MCF 10A (cell line): ENCODE measurements at regions not wholly inside any gene's neighbourhood (a gene's known extent, or its start where the extent isn't known, plus 50 kb on each side); places are given as distances from the start of the nearest gene placed in this dataset.

Experiments used
- BruUV-seq: library from RNA; stranded (reverse); fragments of 400-500 nt; replicated peaks from 2 replicates; lab custom pipeline; 2021; lab: Mats Ljungman, UMichigan
- CTCF ChIA-PET: fragments of 300-600 bp; sonication (Branson Sonifier 250); formaldehyde crosslinking; extraction: SDS; loops from one replicate; lab custom pipeline; 2021; ENCODE audit warnings: antibody characterized with exemption, inconsistent platforms; lab: Yijun Ruan, JAX
- POLR2A ChIA-PET: fragments of 300-600, 350-650 bp; sonication (Branson Sonifier 250); formaldehyde crosslinking; extraction: SDS; loops from one replicate; lab custom pipeline; 2020; ENCODE audit warnings: antibody characterized with exemption, inconsistent platforms; lab: Yijun Ruan, JAX
- DNase-seq: peaks from one replicate; pipeline ENCODE4 v3.0.0-alpha.2; 2018; ENCODE audit not compliant: unreplicated experiment
- H3K27ac Mint-ChIP-seq: one replicate; pipeline ENCODE4 v1.8.0; 2022; ENCODE audit warnings: mild to moderate bottlenecking, low read depth, mixed read lengths; ENCODE audit not compliant: unreplicated experiment
- H3K27me3 Mint-ChIP-seq: one replicate; pipeline ENCODE4 v1.8.0; 2022; ENCODE audit warnings: mixed read lengths; ENCODE audit not compliant: insufficient read depth, unreplicated experiment
- H3K36me3 Mint-ChIP-seq: one replicate; pipeline ENCODE4 v1.8.0; 2022; ENCODE audit warnings: mild to moderate bottlenecking, moderate library complexity, mixed read lengths; ENCODE audit not compliant: insufficient read depth, unreplicated experiment
- H3K4me1 Mint-ChIP-seq: one replicate; pipeline ENCODE4 v1.8.0; 2022; ENCODE audit warnings: mixed read lengths; ENCODE audit not compliant: insufficient read depth, unreplicated experiment
- H3K4me3 Mint-ChIP-seq: one replicate; pipeline ENCODE4 v1.8.0; 2022; ENCODE audit warnings: mild to moderate bottlenecking, moderate library complexity, mixed read lengths; ENCODE audit not compliant: unreplicated experiment
- H3K9me3 Mint-ChIP-seq: one replicate; pipeline ENCODE4 v1.8.0; 2022; ENCODE audit warnings: mixed read lengths; ENCODE audit not compliant: unreplicated experiment
- intact Hi-C: fragments of 100-400 bp; cut with micrococcal nuclease; formaldehyde crosslinking; loops from 2 replicates; pipeline ENCODE4 v1.14.1; 2022
- TF ChIP-seq, protein P1 (sequence below): fragments of 200-600 bp; IDR thresholded peaks from one replicate; pipeline ENCODE4 v1.8.0; 2022; ENCODE audit warnings: antibody characterized with exemption, mild to moderate bottlenecking; ENCODE audit not compliant: unreplicated experiment

DNA sequence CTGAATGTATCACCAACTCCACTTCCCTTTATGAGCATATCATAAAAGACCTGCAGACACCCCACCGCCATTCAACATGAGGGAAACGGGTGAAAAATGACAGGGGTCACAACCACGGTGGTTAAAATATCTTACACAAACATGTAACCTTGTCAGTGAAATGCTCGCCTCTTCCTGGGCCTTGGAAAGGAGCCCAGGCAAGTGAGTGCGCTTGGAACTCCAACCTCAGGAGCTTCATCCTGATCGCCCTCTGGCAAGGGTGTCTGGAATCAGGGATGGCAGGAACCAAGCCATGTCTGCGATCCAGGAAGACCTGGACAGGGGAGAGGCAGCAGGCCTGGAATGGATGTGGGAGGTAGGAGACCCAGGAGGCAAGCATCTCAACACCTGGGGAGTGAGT, 282.7 kb downstream of the GAS1 start:
- H3K27me3 Mint-ChIP-seq: no peaks in the 10 kb centered on the region
- no TSS peak for BruUV-seq

DNA sequence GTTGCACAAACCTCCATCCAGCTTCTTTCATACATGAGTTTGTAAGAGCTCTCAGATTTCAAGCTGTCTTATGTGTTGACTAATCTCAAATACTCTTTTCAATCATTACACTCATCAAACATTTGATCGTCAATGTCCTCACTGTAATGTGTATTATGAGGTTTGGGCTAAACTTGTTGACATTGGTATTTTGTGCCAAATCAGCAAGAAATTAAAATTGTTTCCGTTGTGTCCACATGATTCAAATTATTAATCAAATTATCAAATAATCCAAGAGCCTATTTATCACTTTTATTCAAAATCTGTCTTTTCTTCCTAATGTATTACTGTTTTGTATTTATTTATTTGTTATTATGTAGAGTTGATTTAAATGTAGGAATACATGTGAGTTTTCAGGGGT, 283.4 kb downstream of the GAS1 start:
- intact Hi-C loops: no loop called here
- CTCF ChIA-PET: interaction anchor here (1.0 kb wide), 1 partner anchor 144 kb away, joined by 3 read pairs; no protein-coding TSS in a partner anchor

More for the DNA sequence above, 282.7 kb downstream of the GAS1 start:
- ChIA-PET POLR2A (no interaction called here), CTCF (interaction anchor here (1.0 kb wide), 1 partner anchor 144 kb away, joined by 3 read pairs; no protein-coding TSS in a partner anchor)
- intact Hi-C loops: no loop called here
- Mint-ChIP-seq H3K36me3 (no peaks in the 10 kb centered on the region), H3K4me1 (peaks cover 10% of the 10 kb centered on the region), H3K9me3 (no peaks in the 10 kb centered on the region), H3K4me3 (no peak overlapping the region), H3K27ac (no peak overlapping the region)
- no peak for DNase-seq
- TF ChIP-seq, protein P1, sequence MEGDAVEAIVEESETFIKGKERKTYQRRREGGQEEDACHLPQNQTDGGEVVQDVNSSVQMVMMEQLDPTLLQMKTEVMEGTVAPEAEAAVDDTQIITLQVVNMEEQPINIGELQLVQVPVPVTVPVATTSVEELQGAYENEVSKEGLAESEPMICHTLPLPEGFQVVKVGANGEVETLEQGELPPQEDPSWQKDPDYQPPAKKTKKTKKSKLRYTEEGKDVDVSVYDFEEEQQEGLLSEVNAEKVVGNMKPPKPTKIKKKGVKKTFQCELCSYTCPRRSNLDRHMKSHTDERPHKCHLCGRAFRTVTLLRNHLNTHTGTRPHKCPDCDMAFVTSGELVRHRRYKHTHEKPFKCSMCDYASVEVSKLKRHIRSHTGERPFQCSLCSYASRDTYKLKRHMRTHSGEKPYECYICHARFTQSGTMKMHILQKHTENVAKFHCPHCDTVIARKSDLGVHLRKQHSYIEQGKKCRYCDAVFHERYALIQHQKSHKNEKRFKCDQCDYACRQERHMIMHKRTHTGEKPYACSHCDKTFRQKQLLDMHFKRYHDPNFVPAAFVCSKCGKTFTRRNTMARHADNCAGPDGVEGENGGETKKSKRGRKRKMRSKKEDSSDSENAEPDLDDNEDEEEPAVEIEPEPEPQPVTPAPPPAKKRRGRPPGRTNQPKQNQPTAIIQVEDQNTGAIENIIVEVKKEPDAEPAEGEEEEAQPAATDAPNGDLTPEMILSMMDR: no peak

DNA sequence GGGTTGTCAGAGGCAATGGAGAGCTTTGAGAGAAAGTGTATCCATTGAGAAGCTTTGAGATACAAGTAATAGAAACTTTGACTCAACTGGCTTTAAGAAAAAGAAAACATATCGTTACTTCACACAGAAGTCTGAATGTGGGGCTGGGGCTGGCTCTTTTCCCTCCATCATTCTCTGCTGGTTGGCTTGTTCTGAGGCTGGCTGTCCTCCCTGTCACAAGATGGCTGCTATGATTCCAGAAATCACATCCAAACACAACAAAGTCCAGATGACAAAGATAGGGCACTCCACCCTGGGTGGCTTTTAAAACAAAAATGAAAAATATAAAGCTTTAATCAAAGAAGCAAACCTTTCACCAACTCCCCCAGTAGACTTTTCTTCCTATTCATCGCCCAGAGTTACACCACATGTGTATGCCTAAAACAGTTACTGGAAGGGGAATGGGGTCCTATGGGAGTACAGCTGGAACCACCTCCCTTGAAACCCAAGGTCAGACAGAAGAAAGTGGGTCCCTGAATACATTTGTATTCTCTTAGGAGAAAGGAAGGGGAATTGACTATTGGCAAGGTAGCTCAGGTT, 284.3 kb downstream of the GAS1 start:
- H3K9me3 Mint-ChIP-seq: no peaks in the 10 kb centered on the region
- CTCF ChIA-PET: no interaction called here
- no peak for DNase-seq
- no peak overlapping the region for H3K27ac Mint-ChIP-seq
- no peaks in the 10 kb centered on the region for H3K27me3 Mint-ChIP-seq
- no peaks in the 10 kb centered on the region for H3K36me3 Mint-ChIP-seq
- BruUV-seq: no TSS peak
- POLR2A ChIA-PET: interaction anchor here (1.1 to 1.3 kb wide), 2 partner anchors 12 to 69 kb away, joined by 4 to 9 read pairs; no protein-coding TSS in a partner anchor
- peaks cover 10% of the 10 kb centered on the region for H3K4me1 Mint-ChIP-seq
- TF ChIP-seq, protein P1: no peak
- intact Hi-C loops: no loop called here
- H3K4me3 Mint-ChIP-seq: no peak overlapping the region

More for the DNA sequence above, 283.4 kb downstream of the GAS1 start:
- Mint-ChIP-seq H3K36me3 (no peaks in the 10 kb centered on the region), H3K4me3 (no peak overlapping the region), H3K27ac (no peak overlapping the region), H3K9me3 (no peaks in the 10 kb centered on the region), H3K27me3 (no peaks in the 10 kb centered on the region), H3K4me1 (peaks cover 10% of the 10 kb centered on the region)
- POLR2A ChIA-PET: interaction anchor here (1.1 kb wide), 1 partner anchor 11 kb away, joined by 4 read pairs; no protein-coding TSS in a partner anchor
- TF ChIP-seq, protein P1: no peak
- DNase-seq: no peak
- no TSS peak for BruUV-seq

DNA sequence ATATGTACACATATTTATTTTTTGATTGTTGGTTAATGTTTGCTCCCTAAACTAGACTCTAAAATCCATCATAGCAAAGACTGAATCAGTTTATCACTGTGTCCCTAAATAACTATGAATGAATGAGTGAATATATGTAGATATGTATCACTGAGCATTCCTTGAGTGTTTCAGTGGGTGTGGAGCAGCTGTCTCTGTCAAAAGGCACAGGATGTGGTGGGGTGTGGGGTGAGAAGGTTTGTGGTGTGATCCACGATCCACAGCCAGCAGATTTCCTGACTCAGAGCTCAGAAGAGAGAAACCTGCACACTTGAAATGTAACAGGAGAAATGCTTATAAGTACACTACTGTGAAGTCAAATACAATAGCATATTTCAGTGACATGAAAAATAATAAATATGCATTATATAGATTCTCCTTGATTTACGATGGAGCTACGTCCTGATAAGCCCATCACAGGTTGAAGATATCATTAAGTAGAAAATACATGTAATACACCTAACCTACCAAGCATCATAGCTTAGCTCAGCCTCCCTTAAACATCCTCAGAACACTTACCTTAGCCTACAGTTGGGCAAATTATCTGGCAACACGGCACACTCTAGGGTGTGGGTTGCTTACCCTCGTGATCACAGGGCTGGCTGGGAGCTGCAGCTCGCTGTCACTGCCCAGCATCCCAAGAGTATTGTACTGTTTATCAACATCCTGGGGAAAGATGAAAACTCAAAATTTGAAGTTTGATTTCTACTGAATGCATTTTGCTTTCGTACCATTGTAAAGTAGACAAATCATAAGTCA, 287.0 kb downstream of the GAS1 start:
- TF ChIP-seq, protein P1: no peak
- Mint-ChIP-seq H3K4me3 (no peak overlapping the region), H3K27ac (no peak overlapping the region), H3K36me3 (no peaks in the 10 kb centered on the region), H3K4me1 (peaks cover 10% of the 10 kb centered on the region), H3K27me3 (no peaks in the 10 kb centered on the region), H3K9me3 (no peaks in the 10 kb centered on the region)
- no TSS peak for BruUV-seq
- POLR2A ChIA-PET: interaction anchor here (1.2 kb wide), 1 partner anchor 45 kb away, joined by 3 read pairs; no protein-coding TSS in a partner anchor
- intact Hi-C loops: no loop called here
- DNase-seq: no peak
- CTCF ChIA-PET: no interaction called here
